ENCODE measurements at regions not wholly inside any gene's neighbourhood (a gene's known extent, or its start where the extent isn't known, plus 50 kb on each side); places are given as distances from the start of the nearest gene placed in this dataset.

DNA sequence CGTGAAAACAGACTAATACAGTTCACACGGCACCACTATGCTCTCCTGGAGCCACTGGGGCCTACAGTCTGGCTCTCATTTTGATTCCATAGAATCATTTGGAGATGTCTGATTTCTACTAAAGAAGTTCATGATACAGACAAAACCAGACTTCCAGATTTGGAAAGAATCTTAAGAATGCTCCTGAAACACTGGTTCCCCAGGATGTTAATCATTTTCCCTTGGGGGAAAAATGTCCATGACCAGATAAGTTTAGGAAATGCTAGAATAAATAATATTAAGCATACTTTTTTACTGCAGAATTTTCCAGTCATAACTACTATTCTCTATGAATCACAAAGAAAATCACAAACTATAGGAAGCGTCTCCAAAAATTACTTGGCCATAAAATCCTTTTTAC is 63.0 kb upstream of the RGS7 start:
- Histone ChIP-seq H3K4me3 (ENCODE audit: low read length) (no peak overlapping the region), H3K27ac (ENCODE audit: low read depth in 1 of 2, low read length in 2 of 2) (no peak overlapping the region), H3K9me3 (ENCODE audit: control insufficient read depth in 1 of 2, insufficient read depth in 1 of 2, low read length in 2 of 2) (peaks cover 0 to 12% of the 10 kb centered on the region in 2 experiments), H3K4me1 (ENCODE audit: insufficient read depth, low read length) (peaks cover 9% of the 10 kb centered on the region), H3K27me3 (ENCODE audit: control insufficient read depth in 1 of 2, insufficient read depth in 2 of 2, low read length in 2 of 2) (peaks cover 19 to 27% of the 10 kb centered on the region in 2 experiments), H3K36me3 (ENCODE audit: insufficient read depth, low read length) (no peaks in the 10 kb centered on the region)
- peaks cover 7% of the 10 kb centered on the region for H3K9me3 Mint-ChIP-seq
- CTCF ChIA-PET: no interaction called here
- no peak for ATAC-seq (ENCODE audit: poor library complexity)
- H3K36me3 Mint-ChIP-seq (ENCODE audit: low read depth): no peaks in the 10 kb centered on the region
- H3K27me3 Mint-ChIP-seq: peaks cover 52% of the 10 kb centered on the region
- DNase-seq: no peak
- intact Hi-C loops (cut with DNase I, micrococcal nuclease): no loop called here
- TF ChIP-seq, protein P1, sequence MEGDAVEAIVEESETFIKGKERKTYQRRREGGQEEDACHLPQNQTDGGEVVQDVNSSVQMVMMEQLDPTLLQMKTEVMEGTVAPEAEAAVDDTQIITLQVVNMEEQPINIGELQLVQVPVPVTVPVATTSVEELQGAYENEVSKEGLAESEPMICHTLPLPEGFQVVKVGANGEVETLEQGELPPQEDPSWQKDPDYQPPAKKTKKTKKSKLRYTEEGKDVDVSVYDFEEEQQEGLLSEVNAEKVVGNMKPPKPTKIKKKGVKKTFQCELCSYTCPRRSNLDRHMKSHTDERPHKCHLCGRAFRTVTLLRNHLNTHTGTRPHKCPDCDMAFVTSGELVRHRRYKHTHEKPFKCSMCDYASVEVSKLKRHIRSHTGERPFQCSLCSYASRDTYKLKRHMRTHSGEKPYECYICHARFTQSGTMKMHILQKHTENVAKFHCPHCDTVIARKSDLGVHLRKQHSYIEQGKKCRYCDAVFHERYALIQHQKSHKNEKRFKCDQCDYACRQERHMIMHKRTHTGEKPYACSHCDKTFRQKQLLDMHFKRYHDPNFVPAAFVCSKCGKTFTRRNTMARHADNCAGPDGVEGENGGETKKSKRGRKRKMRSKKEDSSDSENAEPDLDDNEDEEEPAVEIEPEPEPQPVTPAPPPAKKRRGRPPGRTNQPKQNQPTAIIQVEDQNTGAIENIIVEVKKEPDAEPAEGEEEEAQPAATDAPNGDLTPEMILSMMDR (IDR thresholded peaks at IDR 0.05): no peak
- no peak overlapping the region for H3K4me3 Mint-ChIP-seq
- POLR2A ChIA-PET: no interaction called here
- no peaks in the 10 kb centered on the region for H3K4me1 Mint-ChIP-seq (ENCODE audit: low read depth)
- no peak overlapping the region for H3K27ac Mint-ChIP-seq

DNA sequence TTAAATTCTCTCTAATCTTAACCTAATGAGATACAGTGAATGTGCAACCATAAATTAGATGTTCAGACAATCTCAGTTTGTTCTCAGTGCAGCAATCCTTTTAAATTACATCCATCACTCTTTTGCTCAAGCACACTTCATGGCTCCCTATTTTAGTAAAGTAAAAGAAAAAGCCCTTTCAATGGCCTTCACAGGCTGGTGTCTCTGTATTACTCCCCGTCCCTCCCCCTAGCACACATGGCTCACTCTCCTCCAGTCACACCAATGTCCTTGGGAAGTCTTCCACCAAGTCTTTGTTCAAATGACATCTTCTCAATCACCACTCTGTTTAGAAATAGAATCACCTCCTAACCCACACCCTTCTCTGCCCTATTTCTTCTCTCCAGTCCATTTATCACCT is 60.3 kb upstream of the RGS7 start:
- no peaks in the 10 kb centered on the region for H3K9me3 ChIP-seq (ENCODE audit: control insufficient read depth in 1 of 2, insufficient read depth in 1 of 2, low read length in 2 of 2)

DNA sequence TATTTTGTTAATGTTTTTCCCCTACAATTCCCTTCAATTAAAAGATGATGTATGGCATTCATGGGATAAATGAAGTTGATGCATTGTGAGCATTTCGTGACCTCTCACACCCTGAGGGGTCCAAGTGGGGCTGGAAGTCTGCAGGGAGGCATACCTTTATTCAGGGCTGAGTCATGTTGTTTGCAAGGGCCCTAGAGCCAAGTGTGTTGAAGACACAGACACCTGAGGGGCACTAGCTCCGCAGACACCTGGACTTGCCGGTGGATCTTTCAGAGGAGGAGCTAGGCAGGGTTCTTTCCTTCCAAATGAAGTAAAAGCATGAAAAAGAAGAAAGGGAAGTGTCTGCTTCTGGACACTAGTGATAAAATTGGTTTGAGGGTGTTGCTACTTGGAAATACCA is 57.0 kb upstream of the RGS7 start:
- Histone ChIP-seq H3K36me3 (ENCODE audit: insufficient read depth, low read length) (no peaks in the 10 kb centered on the region), H3K27ac (ENCODE audit: low read depth in 1 of 2, low read length in 2 of 2) (no peak overlapping the region), H3K4me1 (ENCODE audit: insufficient read depth, low read length) (no peaks in the 10 kb centered on the region), H3K27me3 (ENCODE audit: control insufficient read depth in 1 of 2, insufficient read depth in 2 of 2, low read length in 2 of 2) (no peaks in the 10 kb centered on the region), H3K4me3 (ENCODE audit: low read length) (no peak overlapping the region), H3K9me3 (ENCODE audit: control insufficient read depth in 1 of 2, insufficient read depth in 1 of 2, low read length in 2 of 2) (no peaks in the 10 kb centered on the region)
- Mint-ChIP-seq H3K4me1 (ENCODE audit: low read depth) (no peaks in the 10 kb centered on the region), H3K9me3 (peaks cover 4% of the 10 kb centered on the region), H3K27me3 (peaks cover 12% of the 10 kb centered on the region), H3K27ac (no peak overlapping the region), H3K4me3 (no peak overlapping the region), H3K36me3 (ENCODE audit: low read depth) (no peaks in the 10 kb centered on the region)
- no peak for ATAC-seq (ENCODE audit: poor library complexity)
- ChIA-PET CTCF (no interaction called here), POLR2A (no interaction called here)
- no peak for DNase-seq
- TF ChIP-seq, protein P1 (IDR thresholded peaks at IDR 0.05): no peak
- intact Hi-C loops (cut with DNase I, micrococcal nuclease): no loop called here

More for the DNA sequence above, 60.3 kb upstream of the RGS7 start:
- no peaks in the 10 kb centered on the region for H3K36me3 ChIP-seq (ENCODE audit: insufficient read depth, low read length)
- ATAC-seq (ENCODE audit: poor library complexity): no peak
- Mint-ChIP-seq H3K4me3 (no peak overlapping the region), H3K27me3 (peaks cover 37% of the 10 kb centered on the region), H3K36me3 (ENCODE audit: low read depth) (no peaks in the 10 kb centered on the region), H3K27ac (no peak overlapping the region), H3K4me1 (ENCODE audit: low read depth) (no peaks in the 10 kb centered on the region), H3K9me3 (peaks cover 7% of the 10 kb centered on the region)
- CTCF ChIA-PET: no interaction called here
- no peaks in the 10 kb centered on the region for H3K4me1 ChIP-seq (ENCODE audit: insufficient read depth, low read length)
- peaks cover 0 to 1% of the 10 kb centered on the region in 2 experiments for H3K27me3 ChIP-seq (ENCODE audit: control insufficient read depth in 1 of 2, insufficient read depth in 2 of 2, low read length in 2 of 2)
- no peak for DNase-seq
- intact Hi-C loops (cut with DNase I, micrococcal nuclease): no loop called here
- no peak overlapping the region for H3K4me3 ChIP-seq (ENCODE audit: low read length)
- H3K27ac ChIP-seq (ENCODE audit: low read depth in 1 of 2, low read length in 2 of 2): no peak overlapping the region
- TF ChIP-seq, protein P1 (IDR thresholded peaks at IDR 0.05): no peak
- POLR2A ChIA-PET: no interaction called here

Data from CD4-positive, alpha-beta T cell (primary cell).